WTC11 (cell line): ENCODE measurements at regions not wholly inside any gene's neighbourhood (a gene's known extent, or its start where the extent isn't known, plus 50 kb on each side); places are given as distances from the start of the nearest gene placed in this dataset.

ENCODE experiments used
- ATAC-seq: fragments of 200-7000 bp; cut with Tn5 transposase; 2 replicates; pipeline ENCODE4 v1.10.0; 2021; ENCODE audit warnings: mild to moderate bottlenecking, moderate library complexity
- CTCF ChIA-PET: fragments of 300-600 bp; sonication (Branson Sonifier 250); formaldehyde crosslinking; loops from one replicate; lab custom pipeline; 2021; ENCODE audit warnings: antibody characterized with exemption; lab: Charles Lee
- POLR2A ChIA-PET: fragments of 350-600 bp; sonication (Branson Sonifier 250); formaldehyde crosslinking; loops from one replicate; lab custom pipeline; 2021; ENCODE audit warnings: antibody characterized with exemption; lab: Charles Lee
- DNase-seq: peaks from one replicate; pipeline ENCODE4 v3.0.0; 2021; ENCODE audit warnings: low spot score
- H3K27ac Mint-ChIP-seq: 2 replicates; pipeline ENCODE4 v1.8.0; 2021; ENCODE audit warnings: mixed read lengths
- H3K27me3 Mint-ChIP-seq: 2 replicates; pipeline ENCODE4 v1.8.0; 2021; ENCODE audit warnings: low read depth, mild to moderate bottlenecking, moderate library complexity, mixed read lengths
- H3K36me3 Mint-ChIP-seq: 2 replicates; pipeline ENCODE4 v1.8.0; 2021; ENCODE audit warnings: mixed read lengths
- H3K4me1 Mint-ChIP-seq: 2 replicates; pipeline ENCODE4 v1.8.0; 2022; ENCODE audit warnings: mixed read lengths
- H3K4me3 Mint-ChIP-seq: 2 replicates; pipeline ENCODE4 v1.8.0; 2021; ENCODE audit warnings: mild to moderate bottlenecking, moderate library complexity, mixed read lengths
- H3K9me3 Mint-ChIP-seq: 2 replicates; pipeline ENCODE4 v1.8.0; 2021; ENCODE audit warnings: mixed read lengths
- CREB1 ChIP-seq: sonication (generic); formaldehyde crosslinking; IDR thresholded peaks from 2 replicates; pipeline ENCODE4 v1.8.0; 2023; ENCODE audit warnings: mild to moderate bottlenecking, missing genetic modification reagents
- ELF4 ChIP-seq: sonication (generic); formaldehyde crosslinking; IDR thresholded peaks from 2 replicates; pipeline ENCODE4 v1.8.1; 2022; ENCODE audit warnings: low read depth, mild to moderate bottlenecking, moderate library complexity, missing genetic modification reagents
- EMX1 ChIP-seq: fragments of 250-450 bp; sonication (Bioruptor Pico); IDR thresholded peaks from 2 replicates; pipeline ENCODE4 v1.8.0; 2021; ENCODE audit warnings: mild to moderate bottlenecking
- HMGXB4 ChIP-seq: sonication (generic); formaldehyde crosslinking; IDR thresholded peaks from 2 replicates; pipeline ENCODE4 v1.8.1; 2023; ENCODE audit warnings: mild to moderate bottlenecking, moderate library complexity, missing genetic modification reagents
- JAZF1 ChIP-seq: fragments of 250-450 bp; sonication (Bioruptor Pico); IDR thresholded peaks from 2 replicates; pipeline ENCODE4 v1.9.0; 2021; ENCODE audit warnings: moderate library complexity, mild to moderate bottlenecking, inconsistent platforms
- NFATC4 ChIP-seq: fragments of 250-450 bp; sonication (Bioruptor Pico); IDR thresholded peaks from 2 replicates; pipeline ENCODE4 v1.9.0; 2021; ENCODE audit warnings: mild to moderate bottlenecking
- NFE2L1 ChIP-seq: sonication (generic); formaldehyde crosslinking; IDR thresholded peaks from 2 replicates; pipeline ENCODE4 v1.8.1; 2023; ENCODE audit warnings: missing genetic modification reagents
- NR3C1 ChIP-seq: sonication (generic); formaldehyde crosslinking; conservative IDR thresholded peaks from 2 replicates; pipeline ENCODE4 v1.8.1; 2023; ENCODE audit warnings: low read depth, mild to moderate bottlenecking, missing genetic modification reagents
- PRDM15 ChIP-seq: sonication (generic); formaldehyde crosslinking; IDR thresholded peaks from 2 replicates; pipeline ENCODE4 v1.8.0; 2022; ENCODE audit warnings: missing genetic modification reagents
- PREB ChIP-seq: sonication (generic); formaldehyde crosslinking; IDR thresholded peaks from 2 replicates; pipeline ENCODE4 v1.8.1; 2022; ENCODE audit warnings: mild to moderate bottlenecking, missing genetic modification reagents, moderate library complexity, borderline replicate concordance
- SMAD3 ChIP-seq: sonication (generic); formaldehyde crosslinking; IDR thresholded peaks from 2 replicates; pipeline ENCODE4 v1.8.0; 2022; ENCODE audit warnings: missing genetic modification reagents, mild to moderate bottlenecking, borderline replicate concordance
- SOX15 ChIP-seq: fragments of 250-450 bp; sonication (Bioruptor Pico); IDR thresholded peaks from 2 replicates; pipeline ENCODE4 v1.9.0; 2021; ENCODE audit warnings: mild to moderate bottlenecking
- TCF7 ChIP-seq: sonication (generic); formaldehyde crosslinking; IDR thresholded peaks from 2 replicates; pipeline ENCODE4 v1.8.0; 2022; ENCODE audit warnings: mild to moderate bottlenecking, low read depth, missing genetic modification reagents, moderate library complexity
- ZNF219 ChIP-seq: sonication (generic); formaldehyde crosslinking; IDR thresholded peaks from 2 replicates; pipeline ENCODE4 v1.8.0; 2023; ENCODE audit warnings: missing genetic modification reagents, mild to moderate bottlenecking, borderline replicate concordance
- ZNF423 ChIP-seq: fragments of 250-450 bp; sonication (Bioruptor Pico); IDR thresholded peaks from 2 replicates; pipeline ENCODE4 v2.1.2; 2022; ENCODE audit warnings: mild to moderate bottlenecking, moderate library complexity
- ZNF425 ChIP-seq: fragments of 250-450 bp; sonication (Bioruptor Pico); conservative IDR thresholded peaks from 2 replicates; pipeline ENCODE4 v1.9.0; 2021; ENCODE audit warnings: mild to moderate bottlenecking
- ZNF512 ChIP-seq: sonication (generic); formaldehyde crosslinking; IDR thresholded peaks from 2 replicates; pipeline ENCODE4 v1.8.1; 2022; ENCODE audit warnings: missing genetic modification reagents, borderline replicate concordance

GRCh38 chr22:48389916-48390315 lies 1437.8 kb downstream of the BRD1 start:
- ATAC-seq (no peak), DNase-seq (no peak)
- ChIA-PET CTCF (no interaction called here), POLR2A (no interaction called here)
- H3K9me3 Mint-ChIP-seq = peaks cover 27% of the 10 kb centered on the region
- no peak overlapping the region for H3K27ac Mint-ChIP-seq
- peaks cover 16% of the 10 kb centered on the region for H3K4me1 Mint-ChIP-seq
- peaks cover 10% of the 10 kb centered on the region for H3K36me3 Mint-ChIP-seq
- H3K27me3 Mint-ChIP-seq = no peaks in the 10 kb centered on the region
- TF ChIP-seq ZNF219 = no peak
- TF ChIP-seq NR3C1 (CRISPR knock-in tag) = no peak
- no peak for TF ChIP-seq ZNF423
- TF ChIP-seq HMGXB4 (CRISPR knock-in tag) = no peak
- TF ChIP-seq TCF7 (CRISPR knock-in tag) = no peak
- TF ChIP-seq PRDM15 (CRISPR knock-in tag) = no peak
- no peak for TF ChIP-seq NFATC4 (CRISPR knock-in tag)
- TF ChIP-seq ZNF512 (CRISPR knock-in tag) = no peak
- TF ChIP-seq PREB = no peak
- TF ChIP-seq EMX1 (CRISPR knock-in tag) = no peak
- TF ChIP-seq SMAD3 (CRISPR knock-in tag) = no peak
- no peak for TF ChIP-seq NFE2L1 (CRISPR knock-in tag)
- no peak for TF ChIP-seq SOX15 (CRISPR knock-in tag)
- no peak for TF ChIP-seq ELF4
- no peak for TF ChIP-seq JAZF1 (CRISPR knock-in tag)
- no peak for TF ChIP-seq ZNF425
- H3K4me3 Mint-ChIP-seq = no peak overlapping the region

GRCh38 chr22:48382197-48382596 lies 1445.5 kb downstream of the BRD1 start:
- Mint-ChIP-seq H3K4me1 (peaks cover 3% of the 10 kb centered on the region), H3K36me3 (peaks cover 18% of the 10 kb centered on the region), H3K9me3 (peaks cover 32% of the 10 kb centered on the region), H3K4me3 (no peak overlapping the region), H3K27me3 (peaks cover 8% of the 10 kb centered on the region), H3K27ac (no peak overlapping the region)
- ATAC-seq (no peak), DNase-seq (no peak)
- ChIA-PET CTCF (no interaction called here), POLR2A (no interaction called here)
- no peak for TF ChIP-seq CREB1
